Liver (tissue), 8 donors: ENCODE measurements at regions not wholly inside any gene's neighbourhood (a gene's known extent, or its start where the extent isn't known, plus 50 kb on each side); places are given as distances from the start of the nearest gene placed in this dataset.

ENCODE experiments used
- DNase-seq: peaks from one replicate; pipeline ENCODE4 v3.0.0-alpha.2; 2017; ENCODE audit warnings: low spot score
- H3K27ac ChIP-seq, 2 donors: one replicate each; pipeline ENCODE4 v1.7.0; 2013; ENCODE audit warnings: inconsistent platforms in 2 of 2, low read length in 2 of 2, control low read depth in 1 of 2, low read depth in 1 of 2, mild to moderate bottlenecking in 1 of 2
- H3K27me3 ChIP-seq, 4 donors: one replicate each; pipeline versions ENCODE4 v1.6.1 to v1.7.0; 2013; ENCODE audit warnings: low read length in 3 of 4, inconsistent platforms in 1 of 4, mild to moderate bottlenecking in 1 of 4, moderate library complexity in 1 of 4; ENCODE audit not compliant: control insufficient read depth in 4 of 4, insufficient read depth in 4 of 4
- H3K36me3 ChIP-seq, 4 donors: one replicate each; pipeline versions ENCODE4 v1.6.1 to v1.7.0; 2013; ENCODE audit warnings: low read length in 3 of 4, mild to moderate bottlenecking in 3 of 4, low read depth in 1 of 4, moderate library complexity in 1 of 4; ENCODE audit not compliant: control insufficient read depth in 4 of 4, insufficient read depth in 3 of 4
- H3K4me1 ChIP-seq, 4 donors: one replicate each; pipeline versions ENCODE4 v1.6.1 to v1.7.0; 2013; ENCODE audit warnings: low read length in 3 of 4, mild to moderate bottlenecking in 3 of 4, moderate library complexity in 1 of 4; ENCODE audit not compliant: control insufficient read depth in 4 of 4, insufficient read depth in 4 of 4
- H3K4me3 ChIP-seq, 3 donors: one replicate each; pipeline versions ENCODE4 v1.6.1 to v1.7.0; 2013; ENCODE audit warnings: low read length in 3 of 3, control low read depth in 1 of 3, low read depth in 1 of 3, mild to moderate bottlenecking in 1 of 3
- H3K9ac ChIP-seq, 2 donors: one replicate each; pipeline ENCODE4 v1.7.0; 2013; ENCODE audit warnings: low read length in 2 of 2, mild to moderate bottlenecking in 2 of 2, moderate library complexity in 2 of 2, control low read depth in 1 of 2, low read depth in 1 of 2
- H3K9me3 ChIP-seq, 4 donors: one replicate each; pipeline versions ENCODE4 v1.6.1 to v1.7.0; 2013; ENCODE audit warnings: low read length in 3 of 4; ENCODE audit not compliant: control insufficient read depth in 4 of 4
- EGR1 ChIP-seq, 2 donors: IDR thresholded peaks; 2 replicates each; pipeline ENCODE4 v1.6.1; 2016 to 2018; ENCODE audit warnings: antibody characterized with exemption in 2 of 2, low read depth in 2 of 2
- FOXA1 ChIP-seq: IDR thresholded peaks from 2 replicates; pipeline ENCODE4 v1.6.1; 2016; ENCODE audit warnings: antibody characterized with exemption
- FOXA2 ChIP-seq: IDR thresholded peaks from 2 replicates; pipeline ENCODE4 v1.6.1; 2016; ENCODE audit warnings: antibody characterized with exemption
- HNF4A ChIP-seq, 2 donors: conservative IDR thresholded peaks; 2 replicates each; pipeline ENCODE4 v1.6.1; 2016; ENCODE audit warnings: antibody characterized with exemption in 2 of 2, mild to moderate bottlenecking in 2 of 2
- HNF4G ChIP-seq: IDR thresholded peaks from 2 replicates; pipeline ENCODE4 v1.6.1; 2016; ENCODE audit warnings: antibody characterized with exemption
- JUND ChIP-seq, 2 donors: IDR thresholded peaks; 2 replicates each; pipeline ENCODE4 v1.6.1; 2016; ENCODE audit warnings: antibody characterized with exemption in 2 of 2
- MAX ChIP-seq: IDR thresholded peaks from 2 replicates; pipeline ENCODE4 v1.6.1; 2016; ENCODE audit warnings: antibody characterized with exemption
- NR2F2 ChIP-seq: IDR thresholded peaks from 2 replicates; pipeline ENCODE4 v1.6.1; 2016; ENCODE audit warnings: antibody characterized with exemption
- RAD21 ChIP-seq, 2 donors: IDR thresholded peaks; 2 replicates each; pipeline ENCODE4 v1.6.1; 2016; ENCODE audit warnings: antibody characterized with exemption in 2 of 2, mild to moderate bottlenecking in 2 of 2
- REST ChIP-seq: IDR thresholded peaks from 2 replicates; pipeline ENCODE4 v1.6.1; 2016; ENCODE audit warnings: antibody characterized with exemption, mild to moderate bottlenecking
- RXRA ChIP-seq, 2 donors: IDR thresholded peaks; 2 replicates each; pipeline ENCODE4 v1.6.1; 2017 to 2018; ENCODE audit warnings: antibody characterized with exemption in 2 of 2, mild to moderate bottlenecking in 1 of 2
- SP1 ChIP-seq: IDR thresholded peaks from 2 replicates; pipeline ENCODE4 v1.6.1; 2018; ENCODE audit warnings: antibody characterized with exemption, mild to moderate bottlenecking
- TAF1 ChIP-seq: conservative IDR thresholded peaks from 2 replicates; pipeline ENCODE4 v1.6.1; 2016; ENCODE audit warnings: antibody characterized with exemption, mild to moderate bottlenecking
- YY1 ChIP-seq: IDR thresholded peaks from 2 replicates; pipeline ENCODE4 v1.6.1; 2016; ENCODE audit warnings: antibody characterized with exemption, mild to moderate bottlenecking
- ZBTB33 ChIP-seq: IDR thresholded peaks from 2 replicates; pipeline ENCODE4 v1.6.1; 2016; ENCODE audit warnings: antibody characterized with exemption
- WGBS: extraction: QIAGEN DNeasy Blood & Tissue Kit; methylation state at CpG from one replicate; pipeline ENCODE4 v1.1.7; 2013; 5-methylcytosine and 5-hydroxymethylcytosine counted together
- TF ChIP-seq, protein P1 (sequence below): fragments of 150-350 bp; IDR thresholded peaks from 2 replicates; pipeline ENCODE4 v1.5.1; 2017; ENCODE audit warnings: improper control_type of control experiment, low read depth, low read length; ENCODE audit not compliant: missing input control
- donor health status: healthy.
- donor health status: healthy.
- donor health status: healthy.
- donor health status: healthy.
- donor health status: healthy.

- no peak for DNase-seq
- WGBS = 88% methylated on average over 14 of the region's 14 CpGs
- H3K27me3 ChIP-seq = peaks cover 0 to 8% (median 2%) of the 10 kb centered on the region in 4 donors
Measured at GRCh38 chr18:78865771-78866310, 113.8 kb upstream of the SALL3 start.

More at GRCh38 chr18:78865771-78866310, 113.8 kb upstream of the SALL3 start:
- no peaks in the 10 kb centered on the region for H3K36me3 ChIP-seq
- H3K9ac ChIP-seq = no peak overlapping the region
- no peak for TF ChIP-seq EGR1 (IDR thresholded peaks at IDR 0.05; ENCODE audit: low read depth in 2 of 2)
- TF ChIP-seq YY1 = no peak
- no peak for TF ChIP-seq MAX
- no peak for TF ChIP-seq REST
- TF ChIP-seq SP1 = no peak
- TF ChIP-seq NR2F2 = no peak
- TF ChIP-seq FOXA2 = no peak
- TF ChIP-seq RXRA (IDR thresholded peaks at IDR 0.05) = no peak
- TF ChIP-seq TAF1 = no peak
- no peak for TF ChIP-seq ZBTB33
- no peak for TF ChIP-seq HNF4G
- no peak for TF ChIP-seq JUND (IDR thresholded peaks at IDR 0.05)
- TF ChIP-seq, protein P1, sequence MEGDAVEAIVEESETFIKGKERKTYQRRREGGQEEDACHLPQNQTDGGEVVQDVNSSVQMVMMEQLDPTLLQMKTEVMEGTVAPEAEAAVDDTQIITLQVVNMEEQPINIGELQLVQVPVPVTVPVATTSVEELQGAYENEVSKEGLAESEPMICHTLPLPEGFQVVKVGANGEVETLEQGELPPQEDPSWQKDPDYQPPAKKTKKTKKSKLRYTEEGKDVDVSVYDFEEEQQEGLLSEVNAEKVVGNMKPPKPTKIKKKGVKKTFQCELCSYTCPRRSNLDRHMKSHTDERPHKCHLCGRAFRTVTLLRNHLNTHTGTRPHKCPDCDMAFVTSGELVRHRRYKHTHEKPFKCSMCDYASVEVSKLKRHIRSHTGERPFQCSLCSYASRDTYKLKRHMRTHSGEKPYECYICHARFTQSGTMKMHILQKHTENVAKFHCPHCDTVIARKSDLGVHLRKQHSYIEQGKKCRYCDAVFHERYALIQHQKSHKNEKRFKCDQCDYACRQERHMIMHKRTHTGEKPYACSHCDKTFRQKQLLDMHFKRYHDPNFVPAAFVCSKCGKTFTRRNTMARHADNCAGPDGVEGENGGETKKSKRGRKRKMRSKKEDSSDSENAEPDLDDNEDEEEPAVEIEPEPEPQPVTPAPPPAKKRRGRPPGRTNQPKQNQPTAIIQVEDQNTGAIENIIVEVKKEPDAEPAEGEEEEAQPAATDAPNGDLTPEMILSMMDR = no peak
- no peak for TF ChIP-seq FOXA1
- TF ChIP-seq RAD21 (IDR thresholded peaks at IDR 0.05) = no peak
- no peak for TF ChIP-seq HNF4A (conservative IDR thresholded peaks at IDR 0.05)
- H3K4me3 ChIP-seq = no peak overlapping the region
- H3K9me3 ChIP-seq = no peaks in the 10 kb centered on the region
- no peak overlapping the region for H3K27ac ChIP-seq
- H3K4me1 ChIP-seq = no peaks in the 10 kb centered on the region
